Adrenal gland (tissue), 9 donors: ENCODE measurements at regions not wholly inside any gene's neighbourhood (a gene's known extent, or its start where the extent isn't known, plus 50 kb on each side); places are given as distances from the start of the nearest gene placed in this dataset.
"Not testable (repeated sequence)": the region's sequence is repeated elsewhere in the genome, so short reads cannot be mapped to it uniquely, and the experiment has no call there.

Source experiments
- DNase-seq, 7 donors: peaks; one replicate each; pipeline ENCODE4 v3.0.0-alpha.2; 2019 to 2020
- H3K27ac ChIP-seq, 5 donors: fragments of 200-600 bp; sonication (generic) in 4 of 5; 1 replicate in 3 of 5; 2 replicates in 2 of 5; pipeline versions ENCODE4 v1.5.1 to v1.8.0; 2016 to 2020; ENCODE audit warnings: mild to moderate bottlenecking in 1 of 5
- H3K27me3 ChIP-seq: fragments of 200-600 bp; 2 replicates; pipeline ENCODE4 v1.8.0; 2021
- H3K36me3 ChIP-seq, 2 donors: fragments of 200-600 bp; replicated peaks in 1 of 2; 1 replicate in 1 of 2; 2 replicates in 1 of 2; pipeline versions ENCODE4 v1.5.1 to v1.8.0; 2018 to 2022
- H3K4me1 ChIP-seq, 2 donors: fragments of 200-600 bp; replicated peaks in 1 of 2; 1 replicate in 1 of 2; 2 replicates in 1 of 2; pipeline versions ENCODE4 v1.5.1 to v1.8.0; 2018 to 2021
- H3K4me3 ChIP-seq, 4 donors: fragments of 200-600 bp; sonication (generic) in 3 of 4; one replicate each; pipeline ENCODE4 v1.5.1; 2016 to 2018
- H3K9me3 ChIP-seq, 3 donors: fragments of 200-600 bp; sonication (generic) in 1 of 3; replicated peaks in 1 of 3; 1 replicate in 2 of 3; 2 replicates in 1 of 3; pipeline versions ENCODE4 v1.5.1 to v1.8.0; 2016 to 2021
- CTCF ChIP-seq, 6 experiments: fragments of 450-650 bp in 4 of 6; fragments of 200-600 bp in 2 of 6; sonication (generic) in 1 of 6; IDR thresholded peaks; 1 replicate in 5 of 6; 2 replicates in 1 of 6; pipeline versions ENCODE4 v1.5.1 to v1.8.0; 2016 to 2021; ENCODE audit warnings: antibody characterized with exemption in 6 of 6, mild to moderate bottlenecking in 2 of 6, moderate library complexity in 1 of 6
- POLR2A ChIP-seq, 2 donors: fragments of 450-650 bp; IDR thresholded peaks; one replicate each; pipeline ENCODE4 v1.6.1; 2017; ENCODE audit warnings: antibody characterized with exemption in 2 of 2, mild to moderate bottlenecking in 2 of 2, moderate library complexity in 1 of 2
- WGBS, 4 donors: extraction: QIAGEN DNeasy Blood & Tissue Kit in 2 of 4; methylation state at CpG; one replicate each; pipeline versions ENCODE4 v1.1.5 to v1.1.7; 2013 to 2017; 5-methylcytosine and 5-hydroxymethylcytosine counted together
- intact Hi-C, 2 donors: fragments of 100-400 bp; cut with DNase I; formaldehyde crosslinking; loops; one replicate each; pipeline versions ENCODE4 v1.14.1 to v1.15.0; 2022 to 2023
- donor health status: healthy with polysubstance abuse.
- donor health status: Bipolar disorder and iron deficiency.
- donor health status: DM: yes; HTN: yes; CAD: no.
- donor health status: DM: no; HTN: no; CAD: no.
- donor health status: DM: no; HTN: no; CAD: no.

- TF ChIP-seq CTCF (IDR thresholded peaks at IDR 0.05) (no peak), POLR2A (IDR thresholded peaks at IDR 0.05) (no peak)
- DNase-seq = no peak
- no peaks in the 10 kb centered on the region for H3K36me3 ChIP-seq
- H3K9me3 ChIP-seq = no peaks in the 10 kb centered on the region
- no peak overlapping the region for H3K27ac ChIP-seq
- H3K27me3 ChIP-seq = no peaks in the 10 kb centered on the region
- H3K4me1 ChIP-seq = no peaks in the 10 kb centered on the region
- 79 to 87% (median 84%) methylated on average over 3 of the region's 3 CpGs for WGBS, 4 donors
- no peak overlapping the region for H3K4me3 ChIP-seq
- intact Hi-C loops = no loop called here
Observed at GRCh38 chr2:155547571-155547970, 785.0 kb downstream of the NR4A2 start.

- H3K4me1 ChIP-seq = no peaks in the 10 kb centered on the region
- DNase-seq = no peak
- 53 to 60% (median 56%) methylated on average over 11 of the region's 11 CpGs for WGBS, 4 donors
Observed at GRCh38 chr2:155546721-155547555, 785.6 kb downstream of the NR4A2 start.

DNA sequence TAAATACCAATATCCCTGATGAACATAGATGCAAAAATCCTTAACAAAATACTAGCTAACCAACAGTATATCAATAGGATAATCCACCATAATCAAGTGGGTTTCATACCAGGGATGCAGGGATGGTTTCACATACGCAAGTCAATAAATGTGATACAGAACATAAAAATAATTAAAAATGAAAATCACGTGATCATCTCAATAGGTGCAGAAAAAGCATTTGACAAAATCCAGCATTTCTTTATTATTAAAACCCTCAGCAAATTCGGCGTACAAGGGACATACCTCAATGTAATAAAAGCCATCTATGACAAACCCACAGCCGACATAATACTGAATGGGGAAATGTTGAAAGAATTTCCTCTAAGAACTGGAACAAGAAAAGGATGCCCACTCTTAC, 793.5 kb downstream of the NR4A2 start:
- H3K36me3 ChIP-seq, H3K4me3 ChIP-seq, H3K27ac ChIP-seq, DNase-seq, intact Hi-C loops, H3K4me1 ChIP-seq, H3K27me3 ChIP-seq, H3K9me3 ChIP-seq: not testable (repeated sequence)
- 77 to 84% (median 80%) methylated on average over 5 of the region's 5 CpGs for WGBS, 4 donors

More at GRCh38 chr2:155546721-155547555, 785.6 kb downstream of the NR4A2 start:
- H3K27ac ChIP-seq = no peak overlapping the region
- no peaks in the 10 kb centered on the region for H3K36me3 ChIP-seq
- H3K27me3 ChIP-seq = no peaks in the 10 kb centered on the region
- intact Hi-C loops = no loop called here
- peak overlapping the region in 1 of 4 donors; percentile 12 for H3K4me3 ChIP-seq
- H3K9me3 ChIP-seq = no peaks in the 10 kb centered on the region
- TF ChIP-seq POLR2A (IDR thresholded peaks at IDR 0.05) (no peak), CTCF (IDR thresholded peaks at IDR 0.05) (no peak)

DNA sequence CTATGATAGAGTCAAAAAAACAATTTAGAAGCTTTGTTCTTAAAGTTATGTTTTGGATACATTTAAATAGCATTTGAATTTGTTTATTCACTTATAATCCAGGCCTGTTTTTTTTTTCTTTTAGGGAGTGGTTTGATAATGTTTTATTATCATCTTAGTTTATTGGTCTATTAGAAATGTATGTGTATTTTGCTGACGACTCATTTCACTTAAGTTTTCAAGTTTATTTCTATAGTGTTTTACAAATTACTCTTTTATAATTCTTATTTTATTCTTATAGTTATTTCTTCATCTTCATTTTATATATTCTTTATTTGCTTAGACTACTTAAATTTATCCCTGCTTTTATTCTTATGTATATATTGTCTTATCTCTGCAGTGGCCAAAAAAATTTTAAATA, 804.5 kb downstream of the NR4A2 start:
- Histone ChIP-seq H3K4me3 (no peak overlapping the region), H3K36me3 (no peaks in the 10 kb centered on the region), H3K9me3 (no peaks in the 10 kb centered on the region), H3K4me1 (no peaks in the 10 kb centered on the region), H3K27ac (no peak overlapping the region), H3K27me3 (no peaks in the 10 kb centered on the region)
- DNase-seq = no peak
- WGBS, 4 donors = 82 to 91% (median 87%) methylated on average over 1 of the region's 1 CpG
- TF ChIP-seq CTCF (IDR thresholded peaks at IDR 0.05) (no peak), POLR2A (IDR thresholded peaks at IDR 0.05) (no peak)
- intact Hi-C loops = no loop called here

GRCh38 chr2:155525199-155525598, 807.3 kb downstream of the NR4A2 start:
- TF ChIP-seq POLR2A (IDR thresholded peaks at IDR 0.05) (no peak), CTCF (IDR thresholded peaks at IDR 0.05) (no peak)
- no peaks in the 10 kb centered on the region for H3K4me1 ChIP-seq
- no peak overlapping the region for H3K4me3 ChIP-seq
- H3K9me3 ChIP-seq = no peaks in the 10 kb centered on the region
- 74 to 76% (median 75%) methylated on average over 4 of the region's 4 CpGs for WGBS, 4 donors
- no peaks in the 10 kb centered on the region for H3K27me3 ChIP-seq
- no peak overlapping the region for H3K27ac ChIP-seq
- H3K36me3 ChIP-seq = no peaks in the 10 kb centered on the region
- no peak for DNase-seq
- intact Hi-C loops = no loop called here
